K562 (cell line): ENCODE measurements at regions not wholly inside any gene's neighbourhood (a gene's known extent, or its start where the extent isn't known, plus 50 kb on each side); places are given as distances from the start of the nearest gene placed in this dataset.

Experiments
- ATAC-seq: fragments of 200-7000 bp; cut with Tn5 transposase; 3 replicates; pipeline ENCODE4 v1.9.1; 2020; ENCODE audit warnings: moderate library complexity
- BruUV-seq: library from RNA; stranded (reverse); fragments of 400-500 nt; replicated peaks from 2 replicates; lab custom pipeline; 2021; lab: Mats Ljungman, UMichigan
- CTCF ChIA-PET: fragments of 300-600 bp; formaldehyde crosslinking; extraction: SDS; loops from one replicate; lab custom pipeline; 2021; ENCODE audit warnings: low intra/inter-chr PET ratio; lab: Yijun Ruan, JAX
- POLR2A ChIA-PET: fragments of 300-600, 350-650 bp; sonication (Branson Sonifier 250); formaldehyde crosslinking; extraction: SDS; loops from one replicate; lab custom pipeline; 2021; ENCODE audit warnings: antibody characterized with exemption, inconsistent platforms; lab: Yijun Ruan, JAX
- DNase-seq, 4 experiments: peaks; one replicate each; pipeline versions ENCODE4 v3.0.0 to v3.0.0-alpha.2; 2011 to 2018; ENCODE audit warnings: low spot score in 3 of 4, mixed read lengths in 3 of 4; ENCODE audit errors: extremely low read depth in 1 of 4
- FAIRE-seq: peaks from 2 replicates; lab custom pipeline; 2011; peaks lifted over from hg19 to GRCh38; lab: Jason Lieb, UNC
- H2AFZ ChIP-seq: 2 replicates; pipeline ENCODE4 v1.6.0; 2011; ENCODE audit warnings: low read depth, low read length, control low read depth, inconsistent platforms
- H3K27ac ChIP-seq: fragments of 200-600 bp; 3 replicates; pipeline ENCODE4 v1.8.0; 2011; ENCODE audit warnings: low read depth, mild to moderate bottlenecking, control low read depth, inconsistent platforms, low read length, moderate library complexity, mixed read lengths; ENCODE audit errors: extremely low read depth
- H3K27me3 ChIP-seq, 2 experiments: fragments of 300-600 bp in 1 of 2; 2 replicates in 1 of 2; 3 replicates in 1 of 2; pipeline versions ENCODE4 v1.6.0 to v1.8.0; 2011; ENCODE audit warnings: inconsistent platforms in 2 of 2, low read length in 2 of 2, mild to moderate bottlenecking in 1 of 2, mixed read lengths in 1 of 2, moderate library complexity in 1 of 2; ENCODE audit not compliant: control insufficient read depth in 2 of 2, insufficient read depth in 2 of 2
- H3K36me3 ChIP-seq: fragments of 300-600 bp; 3 replicates; pipeline ENCODE4 v1.8.0; 2011; ENCODE audit warnings: mild to moderate bottlenecking, low read length, inconsistent platforms; ENCODE audit not compliant: control insufficient read depth, insufficient read depth
- H3K4me1 ChIP-seq, 2 experiments: fragments of 200-600 bp in 1 of 2; replicated peaks in 1 of 2; 2 replicates in 1 of 2; 3 replicates in 1 of 2; pipeline versions ENCODE4 v1.5.1 to v1.8.0; 2011; ENCODE audit warnings: inconsistent platforms in 2 of 2, low read length in 2 of 2, mild to moderate bottlenecking in 1 of 2, mixed read lengths in 1 of 2, moderate library complexity in 1 of 2; ENCODE audit not compliant: control insufficient read depth in 2 of 2, insufficient read depth in 2 of 2
- H3K4me2 ChIP-seq: 2 replicates; pipeline ENCODE4 v1.6.1; 2011; ENCODE audit warnings: low read length, control low read depth, inconsistent platforms, mixed read lengths; ENCODE audit not compliant: insufficient read depth
- H3K4me3 ChIP-seq: fragments of 200-600 bp; sonication (generic), shearing (Covaris generic); 2 replicates; pipeline ENCODE4 v1.5.1; 2016; ENCODE audit warnings: control low read depth, inconsistent platforms
- H3K79me2 ChIP-seq: fragments of 200-600 bp; 3 replicates; pipeline ENCODE4 v1.8.0; 2011; ENCODE audit warnings: low read length, inconsistent platforms; ENCODE audit not compliant: control insufficient read depth, insufficient read depth
- H3K9ac ChIP-seq, 2 experiments: 2 replicates each; pipeline versions ENCODE4 v1.6.0 to v1.6.1; 2011; ENCODE audit warnings: low read depth in 2 of 2, low read length in 2 of 2, control low read depth in 1 of 2, inconsistent platforms in 1 of 2, mild to moderate bottlenecking in 1 of 2, mixed read lengths in 1 of 2; ENCODE audit not compliant: insufficient read depth in 1 of 2
- H3K9me1 ChIP-seq: one replicate; pipeline ENCODE4 v1.6.0; 2011; ENCODE audit warnings: inconsistent platforms, mild to moderate bottlenecking, low read length, moderate library complexity; ENCODE audit not compliant: control insufficient read depth, insufficient read depth
- H3K9me3 ChIP-seq: replicated peaks from 2 replicates; pipeline ENCODE4 v1.5.1; 2011; ENCODE audit warnings: low read depth, low read length, inconsistent platforms; ENCODE audit not compliant: control insufficient read depth, insufficient read depth
- H4K20me1 ChIP-seq: replicated peaks from 2 replicates; pipeline ENCODE4 v1.6.1; 2011; ENCODE audit warnings: low read length, inconsistent platforms, mixed read lengths; ENCODE audit not compliant: control insufficient read depth, insufficient read depth
- BHLHE40 ChIP-seq: IDR thresholded peaks from 2 replicates; pipeline ENCODE4 v1.6.1; 2011; ENCODE audit warnings: low read length, improper control_type of control experiment
- CEBPG ChIP-seq, 3 experiments: fragments of 200-800 bp in 1 of 3; sonication (Bioruptor generic) in 1 of 3; sonication (generic) in 1 of 3; formaldehyde crosslinking in 1 of 3; IDR thresholded peaks in 2 of 3; conservative IDR thresholded peaks in 1 of 3; 2 replicates each; pipeline versions ENCODE4 v1.6.1 to v1.8.0; 2016 to 2022; ENCODE audit warnings: missing compliant biosample characterization in 2 of 3, missing genetic modification characterization in 2 of 3, mild to moderate bottlenecking in 1 of 3, missing genetic modification reagents in 1 of 3
- FOXJ2 ChIP-seq: fragments of 200-800 bp; sonication (Bioruptor generic); IDR thresholded peaks from 2 replicates; pipeline ENCODE4 v1.6.1; 2016; ENCODE audit warnings: missing genetic modification characterization, missing compliant biosample characterization
- FOXK2 ChIP-seq, 2 experiments: fragments of 450-650 bp; IDR thresholded peaks in 1 of 2; conservative IDR thresholded peaks in 1 of 2; 2 replicates each; pipeline ENCODE4 v1.6.1; 2016; ENCODE audit warnings: low read depth in 2 of 2, mild to moderate bottlenecking in 1 of 2
- GABPB1 ChIP-seq: sonication (generic); formaldehyde crosslinking; IDR thresholded peaks from 2 replicates; pipeline ENCODE4 v1.8.0; 2022; ENCODE audit warnings: mild to moderate bottlenecking, missing genetic modification reagents
- GATAD2A ChIP-seq: fragments of 450-650 bp; IDR thresholded peaks from 2 replicates; pipeline ENCODE4 v1.6.1; 2017
- GTF2B ChIP-seq: IDR thresholded peaks from 2 replicates; pipeline ENCODE4 v1.6.1; 2011; ENCODE audit not compliant: insufficient read length; ENCODE audit errors: extremely low read depth
- PTRF ChIP-seq: fragments of 450-650 bp; IDR thresholded peaks from 2 replicates; pipeline ENCODE4 v1.6.1; 2016; ENCODE audit warnings: mild to moderate bottlenecking, missing genetic modification characterization, missing compliant biosample characterization
- RBM15 ChIP-seq: fragments of 200-400 bp; formaldehyde crosslinking; IDR thresholded peaks from 2 replicates; pipeline ENCODE4 v1.6.1; 2018; ENCODE audit warnings: mild to moderate bottlenecking, low read length, moderate library complexity; ENCODE audit not compliant: insufficient read depth
- TSC22D4 ChIP-seq: fragments of 450-650 bp; IDR thresholded peaks from 2 replicates; pipeline ENCODE4 v1.6.1; 2016; ENCODE audit warnings: missing genetic modification characterization, missing biosample characterization, control low read depth
- ZBTB1 ChIP-seq: sonication (generic); formaldehyde crosslinking; IDR thresholded peaks from 2 replicates; pipeline ENCODE4 v1.8.1; 2023; ENCODE audit warnings: missing genetic modification reagents, low read depth, mild to moderate bottlenecking, borderline replicate concordance
- ZBTB26 ChIP-seq: fragments of 450-650 bp; formaldehyde crosslinking; IDR thresholded peaks from 2 replicates; pipeline ENCODE4 v1.4.0; 2022; ENCODE audit warnings: missing genetic modification characterization
- ZNF785 ChIP-seq: fragments of 250-450 bp; sonication (Bioruptor Pico); IDR thresholded peaks from 2 replicates; pipeline ENCODE4 v1.4.0; 2020; ENCODE audit warnings: mild to moderate bottlenecking
- WGBS: fragments of 100-300 bp; shearing (Covaris generic); methylation state at CpG from one replicate; pipeline ENCODE4 v1.1.6; 2016; ENCODE audit warnings: low coverage, mixed read lengths; ENCODE audit not compliant: insufficient coverage; ENCODE audit errors: missing lambda C conversion rate; 5-methylcytosine and 5-hydroxymethylcytosine counted together
- in situ Hi-C: fragments of 300-500 bp; cut with MboI; formaldehyde crosslinking; loops from 4 replicates; pipeline ENCODE4 v1.15.0; 2018; ENCODE audit warnings: inconsistent platforms, mixed read lengths
- intact Hi-C: fragments of 100-400 bp; cut with micrococcal nuclease; formaldehyde crosslinking; loops from 2 replicates; pipeline ENCODE4 v1.14.2; 2022

GRCh38 chr2:147463881-147464520 lies 380.8 kb upstream of the ACVR2A start:
- intact Hi-C loops (no loop called here), in situ Hi-C loops (no loop called here)
- Histone ChIP-seq H3K27me3 (no peaks in the 10 kb centered on the region), H3K9me1 (no peaks in the 10 kb centered on the region), H4K20me1 (no peaks in the 10 kb centered on the region), H3K79me2 (no peaks in the 10 kb centered on the region), H3K4me2 (no peak overlapping the region), H3K4me1 (no peaks in the 10 kb centered on the region), H3K9ac (no peak overlapping the region), H3K27ac (no peak overlapping the region), H2AFZ (no peak overlapping the region), H3K36me3 (no peaks in the 10 kb centered on the region), H3K4me3 (no peak overlapping the region), H3K9me3 (no peaks in the 10 kb centered on the region)
- FAIRE-seq (no peak), ATAC-seq (no peak), DNase-seq (no peak)
- ChIA-PET CTCF (no interaction called here), POLR2A (no interaction called here)
- no TSS peak for BruUV-seq
- no peak for TF ChIP-seq BHLHE40
- no peak for TF ChIP-seq TSC22D4 (tag)
- TF ChIP-seq CEBPG (CRISPR knock-in tag; IDR thresholded peaks at IDR 0.05) = no peak
- TF ChIP-seq CEBPG (tag; conservative IDR thresholded peaks at IDR 0.05 in 1 of 2, IDR thresholded peaks at IDR 0.05 in 1 of 2) = no peak
- no peak for TF ChIP-seq GTF2B
- 0% methylated on average over 7 of the region's 8 CpGs for WGBS

GRCh38 chr2:147460155-147460554 lies 384.7 kb upstream of the ACVR2A start:
- no peaks in the 10 kb centered on the region for H3K4me1 ChIP-seq
- in situ Hi-C loops (no loop called here), intact Hi-C loops (no loop called here)
- no peaks in the 10 kb centered on the region for H3K79me2 ChIP-seq
- no peak overlapping the region for H3K4me3 ChIP-seq
- H3K9ac ChIP-seq = no peak overlapping the region
- no peaks in the 10 kb centered on the region for H3K36me3 ChIP-seq
- H3K27me3 ChIP-seq = no peaks in the 10 kb centered on the region
- BruUV-seq = no TSS peak
- H3K4me2 ChIP-seq = no peak overlapping the region
- no peaks in the 10 kb centered on the region for H4K20me1 ChIP-seq
- ChIA-PET POLR2A (no interaction called here), CTCF (no interaction called here)
- H2AFZ ChIP-seq = no peak overlapping the region
- H3K9me3 ChIP-seq = no peaks in the 10 kb centered on the region; the same call in 1 of the 2 replicates
- no peak for FAIRE-seq
- no peak overlapping the region for H3K27ac ChIP-seq
- DNase-seq = no peak
- 0% methylated on average over 1 of the region's 1 CpG for WGBS
- no peaks in the 10 kb centered on the region for H3K9me1 ChIP-seq
- ATAC-seq = no peak
- TF ChIP-seq GATAD2A = no peak
- no peak for TF ChIP-seq ZBTB1
- TF ChIP-seq PTRF (tag) = no peak
- no peak for TF ChIP-seq GABPB1 (CRISPR knock-in tag)
- TF ChIP-seq RBM15 = no peak
- TF ChIP-seq ZBTB26 = no peak
- TF ChIP-seq ZNF785 (CRISPR knock-in tag) = no peak
- TF ChIP-seq FOXK2 (conservative IDR thresholded peaks at IDR 0.05 in 1 of 2, IDR thresholded peaks at IDR 0.05 in 1 of 2; ENCODE audit: low read depth in 2 of 2) = no peak
- TF ChIP-seq FOXJ2 (tag) = no peak
